Glutamatergic neuron (in vitro differentiated cells): ENCODE measurements at regions not wholly inside any gene's neighbourhood (a gene's known extent, or its start where the extent isn't known, plus 50 kb on each side); places are given as distances from the start of the nearest gene placed in this dataset.

Source experiments
- DNase-seq: peaks from one replicate; pipeline ENCODE4 v3.0.0; 2022
- H3K27ac Mint-ChIP-seq: one replicate; pipeline ENCODE4 v1.8.0; 2020; ENCODE audit warnings: mild to moderate bottlenecking, mixed read lengths, inconsistent platforms; ENCODE audit not compliant: unreplicated experiment
- H3K27me3 Mint-ChIP-seq: one replicate; pipeline ENCODE4 v1.8.0; 2020; ENCODE audit warnings: mild to moderate bottlenecking, moderate library complexity, mixed read lengths, inconsistent platforms; ENCODE audit not compliant: unreplicated experiment
- H3K36me3 Mint-ChIP-seq: one replicate; pipeline ENCODE4 v1.8.0; 2020; ENCODE audit warnings: mild to moderate bottlenecking, mixed read lengths, inconsistent platforms; ENCODE audit not compliant: unreplicated experiment
- H3K4me1 Mint-ChIP-seq: one replicate; pipeline ENCODE4 v1.8.0; 2020; ENCODE audit warnings: mild to moderate bottlenecking, low read depth, mixed read lengths, inconsistent platforms; ENCODE audit not compliant: unreplicated experiment
- H3K4me3 Mint-ChIP-seq: one replicate; pipeline ENCODE4 v1.8.0; 2020; ENCODE audit warnings: mild to moderate bottlenecking, mixed read lengths, inconsistent platforms; ENCODE audit not compliant: unreplicated experiment
- H3K9me3 Mint-ChIP-seq: one replicate; pipeline ENCODE4 v1.8.0; 2020; ENCODE audit warnings: mild to moderate bottlenecking, moderate library complexity, mixed read lengths, inconsistent platforms; ENCODE audit not compliant: unreplicated experiment
- CTCF ChIP-seq: fragments of 200-600 bp; sonication (generic); IDR thresholded peaks from one replicate; pipeline ENCODE4 v1.5.0; 2021; ENCODE audit not compliant: partially characterized antibody, unreplicated experiment

- H3K4me3 Mint-ChIP-seq: no peak overlapping the region
- H3K9me3 Mint-ChIP-seq: no peaks in the 10 kb centered on the region
- no peak overlapping the region for H3K27ac Mint-ChIP-seq
- peaks cover 1% of the 10 kb centered on the region for H3K4me1 Mint-ChIP-seq
- no peaks in the 10 kb centered on the region for H3K36me3 Mint-ChIP-seq
- no peaks in the 10 kb centered on the region for H3K27me3 Mint-ChIP-seq
- DNase-seq: no peak
- TF ChIP-seq CTCF: no peak
Observed at GRCh38 chr14:84988357-84988756, 541.6 kb upstream of the FLRT2 start.

GRCh38 chr14:84991021-84991420 lies 538.9 kb upstream of the FLRT2 start:
- no peaks in the 10 kb centered on the region for H3K9me3 Mint-ChIP-seq
- DNase-seq: no peak
- no peak for TF ChIP-seq CTCF
- H3K27ac Mint-ChIP-seq: no peak overlapping the region
- H3K4me3 Mint-ChIP-seq: no peak overlapping the region
- H3K36me3 Mint-ChIP-seq: no peaks in the 10 kb centered on the region
- H3K4me1 Mint-ChIP-seq: peaks cover 1% of the 10 kb centered on the region
- H3K27me3 Mint-ChIP-seq: no peaks in the 10 kb centered on the region

GRCh38 chr14:84998216-84998615 lies 531.7 kb upstream of the FLRT2 start:
- no peak for TF ChIP-seq CTCF
- Mint-ChIP-seq H3K27me3 (no peaks in the 10 kb centered on the region), H3K36me3 (no peaks in the 10 kb centered on the region), H3K4me1 (no peaks in the 10 kb centered on the region), H3K27ac (no peak overlapping the region), H3K9me3 (no peaks in the 10 kb centered on the region), H3K4me3 (no peak overlapping the region)
- no peak for DNase-seq

- DNase-seq: no peak
- Mint-ChIP-seq H3K4me1 (no peaks in the 10 kb centered on the region), H3K9me3 (no peaks in the 10 kb centered on the region), H3K4me3 (no peak overlapping the region), H3K27ac (no peak overlapping the region), H3K36me3 (no peaks in the 10 kb centered on the region), H3K27me3 (no peaks in the 10 kb centered on the region)
- no peak for TF ChIP-seq CTCF
Observed at GRCh38 chr14:85002846-85003245, 527.1 kb upstream of the FLRT2 start.

GRCh38 chr14:85003805-85004204 lies 526.1 kb upstream of the FLRT2 start:
- Mint-ChIP-seq H3K4me3 (no peak overlapping the region), H3K4me1 (no peaks in the 10 kb centered on the region), H3K27me3 (no peaks in the 10 kb centered on the region), H3K36me3 (no peaks in the 10 kb centered on the region), H3K9me3 (no peaks in the 10 kb centered on the region), H3K27ac (no peak overlapping the region)
- no peak for TF ChIP-seq CTCF
- DNase-seq: no peak
